Ovary (tissue), 3 donors: ENCODE measurements at regions not wholly inside any gene's neighbourhood (a gene's known extent, or its start where the extent isn't known, plus 50 kb on each side); places are given as distances from the start of the nearest gene placed in this dataset.

Experiments used
- CTCF ChIP-seq, 3 donors: fragments of 450-650 bp in 2 of 3; fragments of 200-600 bp in 1 of 3; IDR thresholded peaks; one replicate each; pipeline versions ENCODE4 v1.5.1 to v1.8.0; 2016 to 2022; ENCODE audit warnings: antibody characterized with exemption in 3 of 3, mild to moderate bottlenecking in 1 of 3
- EP300 ChIP-seq: sonication (generic); formaldehyde crosslinking; IDR thresholded peaks from one replicate; pipeline ENCODE4 v1.6.1; 2017; ENCODE audit warnings: antibody characterized with exemption
- POLR2A ChIP-seq: fragments of 450-650 bp; IDR thresholded peaks from one replicate; pipeline ENCODE4 v1.6.1; 2017; ENCODE audit warnings: antibody characterized with exemption, mild to moderate bottlenecking, moderate library complexity
- donor health status: DM: no; HTN: no; CAD: no.

- TF ChIP-seq CTCF (IDR thresholded peaks at IDR 0.05) (no peak), POLR2A (no peak), EP300 (no peak)
Measured at GRCh38 chr5:126067404-126067803, 355.8 kb upstream of the GRAMD2B start.
